GM23338 (cell line): ENCODE measurements at regions not wholly inside any gene's neighbourhood (a gene's known extent, or its start where the extent isn't known, plus 50 kb on each side); places are given as distances from the start of the nearest gene placed in this dataset.

Experiments used
- ATAC-seq: fragments of 200-7000 bp; cut with Tn5 transposase; 3 replicates; pipeline ENCODE4 v1.9.1; 2020
- DNase-seq: peaks from one replicate; pipeline ENCODE4 v3.0.0-alpha.2; 2015; ENCODE audit warnings: low spot score
- H2AFZ ChIP-seq: fragments of 200-600 bp; sonication (generic); 2 replicates; pipeline ENCODE4 v1.8.0; 2016; ENCODE audit warnings: antibody characterized with exemption, mild to moderate bottlenecking, moderate library complexity
- H3F3A ChIP-seq: fragments of 200-600 bp; sonication (generic); replicated peaks from 2 replicates; pipeline ENCODE4 v1.8.0; 2017; ENCODE audit warnings: antibody characterized with exemption, mixed run types, low read depth
- H3K27ac ChIP-seq: fragments of 200-600 bp; sonication (generic); 2 replicates; pipeline ENCODE4 v1.6.1; 2016; ENCODE audit warnings: low read depth
- H3K27me3 ChIP-seq: fragments of 200-600 bp; sonication (generic); 2 replicates; pipeline ENCODE4 v1.8.0; 2016; ENCODE audit warnings: mild to moderate bottlenecking, mixed run types, moderate library complexity; ENCODE audit not compliant: insufficient read depth
- H3K36me3 ChIP-seq: fragments of 200-600 bp; sonication (generic); 2 replicates; pipeline ENCODE4 v1.8.0; 2016; ENCODE audit warnings: mild to moderate bottlenecking; ENCODE audit not compliant: insufficient read depth
- H3K4me1 ChIP-seq: fragments of 200-600 bp; sonication (generic); 2 replicates; pipeline ENCODE4 v1.8.0; 2016; ENCODE audit warnings: mild to moderate bottlenecking, moderate library complexity; ENCODE audit not compliant: insufficient read depth
- H3K4me2 ChIP-seq: fragments of 200-600 bp; sonication (generic); 2 replicates; pipeline ENCODE4 v1.7.1; 2017; ENCODE audit warnings: mixed run types
- H3K4me3 ChIP-seq: fragments of 200-600 bp; sonication (generic); 2 replicates; pipeline ENCODE4 v1.6.1; 2016; ENCODE audit warnings: mixed run types
- H3K79me2 ChIP-seq: fragments of 200-600 bp; sonication (generic); replicated peaks from 2 replicates; pipeline ENCODE4 v1.8.0; 2017; ENCODE audit warnings: mild to moderate bottlenecking; ENCODE audit not compliant: insufficient read depth
- H3K9me2 ChIP-seq: fragments of 200-600 bp; sonication (generic); 2 replicates; pipeline ENCODE4 v1.8.0; 2017; ENCODE audit not compliant: insufficient read depth
- H4K20me1 ChIP-seq: fragments of 200-600 bp; sonication (generic); replicated peaks from 2 replicates; pipeline ENCODE4 v1.8.0; 2017; ENCODE audit warnings: mild to moderate bottlenecking; ENCODE audit not compliant: insufficient read depth
- H3K27ac Mint-ChIP-seq: 2 replicates; pipeline ENCODE4 v1.8.0; 2020; ENCODE audit warnings: inconsistent platforms, mild to moderate bottlenecking, moderate library complexity, mixed read lengths
- H3K27me3 Mint-ChIP-seq: 3 replicates; pipeline ENCODE4 v1.8.0; 2022; ENCODE audit warnings: low read depth, mild to moderate bottlenecking, moderate library complexity, mixed read lengths, inconsistent platforms; ENCODE audit not compliant: insufficient read depth, poor library complexity
- H3K36me3 Mint-ChIP-seq: 3 replicates; pipeline ENCODE4 v1.8.0; 2021; ENCODE audit warnings: low read depth, mild to moderate bottlenecking, inconsistent platforms, moderate library complexity, mixed read lengths
- H3K4me1 Mint-ChIP-seq: 3 replicates; pipeline ENCODE4 v1.8.0; 2020; ENCODE audit warnings: mild to moderate bottlenecking, inconsistent platforms, mixed read lengths
- H3K4me3 Mint-ChIP-seq: 3 replicates; pipeline ENCODE4 v1.8.0; 2021; ENCODE audit warnings: moderate library complexity, mild to moderate bottlenecking, inconsistent platforms, mixed read lengths
- H3K9me3 Mint-ChIP-seq: 3 replicates; pipeline ENCODE4 v1.8.0; 2020; ENCODE audit warnings: moderate library complexity, mild to moderate bottlenecking, inconsistent platforms, mixed read lengths
- CREB1 ChIP-seq: fragments of 250-450 bp; sonication (Bioruptor Pico); IDR thresholded peaks from 2 replicates; pipeline ENCODE4 v1.5.0; 2020; ENCODE audit warnings: low read depth, mild to moderate bottlenecking, moderate library complexity
- EZH2 ChIP-seq: fragments of 200-600 bp; sonication (generic); IDR thresholded peaks from one replicate; pipeline ENCODE4 v1.8.0; 2017; ENCODE audit warnings: antibody characterized with exemption, mild to moderate bottlenecking, low read depth; ENCODE audit not compliant: unreplicated experiment
- JUNB ChIP-seq: IDR thresholded peaks from one replicate; pipeline ENCODE4 v1.6.1; 2016; ENCODE audit warnings: antibody characterized with exemption; ENCODE audit not compliant: unreplicated experiment
- NANOG ChIP-seq: IDR thresholded peaks from 2 replicates; pipeline ENCODE4 v1.6.1; 2016; ENCODE audit warnings: antibody characterized with exemption, borderline replicate concordance
- POLR2AphosphoS5 ChIP-seq: IDR thresholded peaks from 2 replicates; pipeline ENCODE4 v1.6.1; 2016; ENCODE audit warnings: antibody characterized with exemption, low read depth
- STAT1 ChIP-seq: IDR thresholded peaks from one replicate; pipeline ENCODE4 v1.6.1; 2016; ENCODE audit warnings: antibody characterized with exemption; ENCODE audit not compliant: unreplicated experiment
- ZNF114 ChIP-seq: fragments of 250-450 bp; sonication (Bioruptor Pico); IDR thresholded peaks from 2 replicates; pipeline ENCODE4 v1.5.0; 2020; ENCODE audit warnings: mild to moderate bottlenecking, moderate library complexity
- TF ChIP-seq, protein P1 (sequence below): IDR thresholded peaks from one replicate; pipeline ENCODE4 v1.6.1; 2018; ENCODE audit warnings: antibody characterized with exemption; ENCODE audit not compliant: unreplicated experiment
- TF ChIP-seq, protein P2 (sequence below), 2 experiments: fragments of 200-600 bp in 1 of 2; sonication (generic) in 1 of 2; conservative IDR thresholded peaks; 2 replicates each; pipeline versions ENCODE4 v1.5.1 to v1.6.1; 2016 to 2017; ENCODE audit warnings: antibody characterized with exemption in 2 of 2, low read depth in 2 of 2, mild to moderate bottlenecking in 2 of 2, moderate library complexity in 1 of 2

DNA sequence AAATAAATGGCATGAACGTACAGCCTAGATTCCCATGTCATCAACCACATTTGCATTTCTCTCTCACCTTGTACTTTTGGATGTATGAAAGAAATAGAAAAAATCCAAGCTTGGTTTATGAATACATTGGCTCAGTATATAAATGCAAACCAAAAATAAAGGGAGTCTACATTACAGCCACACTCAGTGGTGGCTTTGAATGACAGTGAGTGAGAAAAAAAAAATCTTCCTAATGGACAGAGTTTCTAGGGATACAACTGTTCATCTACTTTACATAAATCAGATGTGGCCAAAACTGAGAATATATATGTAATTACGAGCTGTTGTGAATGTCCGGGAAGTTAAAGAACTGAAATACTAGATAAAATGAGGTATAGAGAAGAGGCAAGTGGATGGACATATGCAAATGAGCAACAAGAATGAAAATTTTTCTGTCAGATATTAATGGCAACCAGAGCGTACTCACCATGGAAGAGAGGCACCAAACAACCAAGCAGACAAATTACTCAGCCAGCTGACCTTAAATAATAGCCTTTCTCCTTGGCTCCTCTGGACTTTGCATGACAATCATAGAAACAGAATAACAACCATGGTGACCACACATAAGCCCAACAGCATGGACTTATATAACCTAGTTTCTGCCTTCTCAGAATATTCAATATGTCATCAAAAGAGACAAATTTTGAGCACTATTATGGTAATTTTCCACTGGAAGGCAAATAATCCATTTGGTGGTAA, 1305.8 kb downstream of the OTOL1 start (continued):
- TF ChIP-seq STAT1: no peak
- no peak for TF ChIP-seq JUNB
- TF ChIP-seq CREB1 (CRISPR knock-in tag): no peak
- TF ChIP-seq, protein P1, sequence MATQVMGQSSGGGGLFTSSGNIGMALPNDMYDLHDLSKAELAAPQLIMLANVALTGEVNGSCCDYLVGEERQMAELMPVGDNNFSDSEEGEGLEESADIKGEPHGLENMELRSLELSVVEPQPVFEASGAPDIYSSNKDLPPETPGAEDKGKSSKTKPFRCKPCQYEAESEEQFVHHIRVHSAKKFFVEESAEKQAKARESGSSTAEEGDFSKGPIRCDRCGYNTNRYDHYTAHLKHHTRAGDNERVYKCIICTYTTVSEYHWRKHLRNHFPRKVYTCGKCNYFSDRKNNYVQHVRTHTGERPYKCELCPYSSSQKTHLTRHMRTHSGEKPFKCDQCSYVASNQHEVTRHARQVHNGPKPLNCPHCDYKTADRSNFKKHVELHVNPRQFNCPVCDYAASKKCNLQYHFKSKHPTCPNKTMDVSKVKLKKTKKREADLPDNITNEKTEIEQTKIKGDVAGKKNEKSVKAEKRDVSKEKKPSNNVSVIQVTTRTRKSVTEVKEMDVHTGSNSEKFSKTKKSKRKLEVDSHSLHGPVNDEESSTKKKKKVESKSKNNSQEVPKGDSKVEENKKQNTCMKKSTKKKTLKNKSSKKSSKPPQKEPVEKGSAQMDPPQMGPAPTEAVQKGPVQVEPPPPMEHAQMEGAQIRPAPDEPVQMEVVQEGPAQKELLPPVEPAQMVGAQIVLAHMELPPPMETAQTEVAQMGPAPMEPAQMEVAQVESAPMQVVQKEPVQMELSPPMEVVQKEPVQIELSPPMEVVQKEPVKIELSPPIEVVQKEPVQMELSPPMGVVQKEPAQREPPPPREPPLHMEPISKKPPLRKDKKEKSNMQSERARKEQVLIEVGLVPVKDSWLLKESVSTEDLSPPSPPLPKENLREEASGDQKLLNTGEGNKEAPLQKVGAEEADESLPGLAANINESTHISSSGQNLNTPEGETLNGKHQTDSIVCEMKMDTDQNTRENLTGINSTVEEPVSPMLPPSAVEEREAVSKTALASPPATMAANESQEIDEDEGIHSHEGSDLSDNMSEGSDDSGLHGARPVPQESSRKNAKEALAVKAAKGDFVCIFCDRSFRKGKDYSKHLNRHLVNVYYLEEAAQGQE: no peak
- no peak for TF ChIP-seq ZNF114 (CRISPR knock-in tag)
- TF ChIP-seq NANOG: no peak
- TF ChIP-seq, protein P2, sequence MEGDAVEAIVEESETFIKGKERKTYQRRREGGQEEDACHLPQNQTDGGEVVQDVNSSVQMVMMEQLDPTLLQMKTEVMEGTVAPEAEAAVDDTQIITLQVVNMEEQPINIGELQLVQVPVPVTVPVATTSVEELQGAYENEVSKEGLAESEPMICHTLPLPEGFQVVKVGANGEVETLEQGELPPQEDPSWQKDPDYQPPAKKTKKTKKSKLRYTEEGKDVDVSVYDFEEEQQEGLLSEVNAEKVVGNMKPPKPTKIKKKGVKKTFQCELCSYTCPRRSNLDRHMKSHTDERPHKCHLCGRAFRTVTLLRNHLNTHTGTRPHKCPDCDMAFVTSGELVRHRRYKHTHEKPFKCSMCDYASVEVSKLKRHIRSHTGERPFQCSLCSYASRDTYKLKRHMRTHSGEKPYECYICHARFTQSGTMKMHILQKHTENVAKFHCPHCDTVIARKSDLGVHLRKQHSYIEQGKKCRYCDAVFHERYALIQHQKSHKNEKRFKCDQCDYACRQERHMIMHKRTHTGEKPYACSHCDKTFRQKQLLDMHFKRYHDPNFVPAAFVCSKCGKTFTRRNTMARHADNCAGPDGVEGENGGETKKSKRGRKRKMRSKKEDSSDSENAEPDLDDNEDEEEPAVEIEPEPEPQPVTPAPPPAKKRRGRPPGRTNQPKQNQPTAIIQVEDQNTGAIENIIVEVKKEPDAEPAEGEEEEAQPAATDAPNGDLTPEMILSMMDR (conservative IDR thresholded peaks at IDR 0.05; ENCODE audit: low read depth in 2 of 2): no peak
- no peak for TF ChIP-seq POLR2AphosphoS5
- TF ChIP-seq EZH2: no peak

DNA sequence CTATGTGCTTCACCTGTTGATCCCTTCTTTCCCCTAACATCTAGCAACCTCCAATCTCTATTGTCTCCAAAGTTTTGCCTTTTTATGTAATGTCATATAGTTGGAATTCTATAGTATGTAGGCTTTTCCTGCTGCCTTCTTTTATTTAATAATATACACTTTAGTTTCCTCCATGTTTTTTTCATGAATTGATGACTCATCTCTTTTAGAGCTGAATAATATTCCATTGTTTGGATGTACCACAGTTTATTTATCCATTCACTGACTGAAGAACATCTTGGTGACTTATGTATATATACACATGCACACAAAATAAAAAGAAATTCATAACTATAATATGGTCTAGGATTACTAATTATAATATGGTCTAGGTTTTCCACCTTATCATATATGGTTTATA, 1314.2 kb downstream of the OTOL1 start:
- Mint-ChIP-seq H3K27me3 (peaks cover 2% of the 10 kb centered on the region), H3K36me3 (peaks cover 4% of the 10 kb centered on the region; the same call in 1 of the 3 replicates), H3K9me3 (no peaks in the 10 kb centered on the region), H3K4me1 (no peaks in the 10 kb centered on the region), H3K27ac (no peak overlapping the region), H3K4me3 (no peak overlapping the region)
- TF ChIP-seq NANOG (no peak), EZH2 (no peak), CREB1 (CRISPR knock-in tag) (no peak), STAT1 (no peak), JUNB (no peak)
- TF ChIP-seq, protein P1: no peak
- no peaks in the 10 kb centered on the region for H3K27me3 ChIP-seq
- H3F3A ChIP-seq: no peaks in the 10 kb centered on the region
- H4K20me1 ChIP-seq: no peaks in the 10 kb centered on the region
- no peaks in the 10 kb centered on the region for H3K9me2 ChIP-seq
- no peaks in the 10 kb centered on the region; the same call in 1 of the 2 replicates for H3K36me3 ChIP-seq
- no peak overlapping the region for H3K27ac ChIP-seq
- H3K4me2 ChIP-seq: no peak overlapping the region
- no peak for ATAC-seq
- H2AFZ ChIP-seq: no peak overlapping the region
- no peaks in the 10 kb centered on the region for H3K4me1 ChIP-seq
- no peaks in the 10 kb centered on the region for H3K79me2 ChIP-seq
- no peak overlapping the region for H3K4me3 ChIP-seq
- DNase-seq: no peak
